Common myeloid progenitor, CD34-positive (primary cell): ENCODE measurements at regions not wholly inside any gene's neighbourhood (a gene's known extent, or its start where the extent isn't known, plus 50 kb on each side); places are given as distances from the start of the nearest gene placed in this dataset.

ENCODE experiments used
- CTCF ChIA-PET: fragments of 350-600 bp; sonication (Branson Sonifier 250); formaldehyde crosslinking; loops from one replicate; lab custom pipeline; 2021; ENCODE audit warnings: antibody characterized with exemption; lab: Charles Lee
- POLR2A ChIA-PET: fragments of 350-600 bp; sonication (Branson Sonifier 250); formaldehyde crosslinking; loops from one replicate; lab custom pipeline; 2021; ENCODE audit warnings: antibody characterized with exemption; lab: Charles Lee
- DNase-seq, 3 donors: peaks; one replicate each; pipeline versions ENCODE4 v3.0.0 to v3.0.0-alpha.2; 2013
- H3K27ac ChIP-seq, 2 experiments: 1 replicate in 1 of 2; 2 replicates in 1 of 2; pipeline ENCODE4 v1.7.0; 2013; ENCODE audit warnings: inconsistent platforms in 2 of 2, low read length in 2 of 2, mild to moderate bottlenecking in 2 of 2, low read depth in 1 of 2, moderate library complexity in 1 of 2; ENCODE audit not compliant: severe bottlenecking in 2 of 2, insufficient read depth in 1 of 2, poor library complexity in 1 of 2
- H3K27me3 ChIP-seq, 5 experiments: replicated peaks in 2 of 5; 1 replicate in 3 of 5; 2 replicates in 2 of 5; pipeline versions ENCODE4 v1.6.1 to v1.7.0; 2013; ENCODE audit warnings: low read length in 4 of 5, mild to moderate bottlenecking in 2 of 5, moderate library complexity in 2 of 5, inconsistent platforms in 1 of 5; ENCODE audit not compliant: insufficient read depth in 5 of 5, control insufficient read depth in 4 of 5
- H3K36me3 ChIP-seq, 4 experiments: 1 replicate in 2 of 4; 2 replicates in 2 of 4; pipeline versions ENCODE4 v1.6.1 to v1.7.0; 2013; ENCODE audit warnings: low read length in 3 of 4, control low read depth in 1 of 4, mild to moderate bottlenecking in 1 of 4; ENCODE audit not compliant: control insufficient read depth in 4 of 4, insufficient read depth in 4 of 4
- H3K4me1 ChIP-seq, 4 experiments: 1 replicate in 3 of 4; 2 replicates in 1 of 4; pipeline versions ENCODE4 v1.6.1 to v1.7.1; 2013; ENCODE audit warnings: low read length in 3 of 4, mild to moderate bottlenecking in 3 of 4, control low read depth in 1 of 4, inconsistent platforms in 1 of 4, moderate library complexity in 1 of 4; ENCODE audit not compliant: control insufficient read depth in 4 of 4, insufficient read depth in 4 of 4; ENCODE audit errors: control extremely low read depth in 1 of 4
- H3K4me3 ChIP-seq, 7 experiments: 1 replicate in 4 of 7; 2 replicates in 3 of 7; pipeline versions ENCODE4 v1.5.1 to v1.7.0; 2013; ENCODE audit warnings: mild to moderate bottlenecking in 7 of 7, low read length in 6 of 7, moderate library complexity in 6 of 7, inconsistent platforms in 2 of 7, low read depth in 2 of 7, control low read depth in 1 of 7; ENCODE audit not compliant: insufficient read depth in 4 of 7, control insufficient read depth in 1 of 7; ENCODE audit errors: extremely low read depth in 1 of 7
- H3K9me3 ChIP-seq, 5 experiments: 1 replicate in 4 of 5; 2 replicates in 1 of 5; pipeline versions ENCODE4 v1.6.1 to v1.7.1; 2013; ENCODE audit warnings: low read length in 4 of 5, mild to moderate bottlenecking in 2 of 5, inconsistent platforms in 1 of 5, low read depth in 1 of 5, moderate library complexity in 1 of 5; ENCODE audit not compliant: control insufficient read depth in 4 of 5, insufficient read depth in 2 of 5; ENCODE audit errors: control extremely low read depth in 1 of 5
- WGBS: methylation state at CpG from one replicate; pipeline ENCODE4 v1.1.5; 2013; ENCODE audit not compliant: insufficient coverage; 5-methylcytosine and 5-hydroxymethylcytosine counted together

DNA sequence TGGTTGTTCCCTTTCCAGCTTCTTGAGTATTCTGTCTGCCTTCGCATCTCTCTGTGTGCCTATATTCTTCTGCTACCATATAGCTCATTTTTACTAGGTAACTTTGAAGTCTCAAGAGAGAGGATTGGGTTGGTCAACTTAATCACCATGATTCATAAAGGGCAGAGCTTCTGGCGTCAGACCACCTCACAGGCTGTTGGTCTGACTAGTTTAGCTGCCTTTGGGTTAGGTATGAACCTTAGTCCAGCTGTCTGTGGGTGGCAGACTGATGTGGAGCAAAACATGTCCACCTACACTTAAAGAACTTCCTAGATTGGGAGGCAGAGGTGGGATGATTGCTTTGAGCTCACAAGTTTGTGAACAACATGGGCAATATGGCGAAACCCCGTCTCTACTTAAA is 192.2 kb upstream of the SGK1 start:
- ChIA-PET CTCF (interaction anchor here (1.3 kb wide), 1 partner anchor 28 kb away, joined by 3 read pairs; no protein-coding TSS in a partner anchor), POLR2A (no interaction called here)
- no peak overlapping the region for H3K27ac ChIP-seq

GRCh38 chr6:134508862-134509498 is 191.1 kb upstream of the SGK1 start:
- CTCF ChIA-PET, result no interaction called here
- H3K27me3 ChIP-seq, result no peaks in the 10 kb centered on the region
- H3K4me3 ChIP-seq, result no peak overlapping the region
- 94% methylated on average over 3 of the region's 7 CpGs for WGBS
- no peak overlapping the region for H3K27ac ChIP-seq
- peaks cover 0 to 22% (median 3%) of the 10 kb centered on the region in 4 experiments for H3K4me1 ChIP-seq
- no peak for DNase-seq
- no peaks in the 10 kb centered on the region for H3K36me3 ChIP-seq
- no peaks in the 10 kb centered on the region for H3K9me3 ChIP-seq
- POLR2A ChIA-PET, result no interaction called here

More for the DNA sequence above, 192.2 kb upstream of the SGK1 start:
- Histone ChIP-seq H3K9me3 (no peaks in the 10 kb centered on the region), H3K4me1 (peaks cover 0 to 22% (median 3%) of the 10 kb centered on the region in 4 experiments), H3K4me3 (no peak overlapping the region), H3K27me3 (no peaks in the 10 kb centered on the region), H3K36me3 (no peaks in the 10 kb centered on the region)
- 100% methylated on average over 3 of the region's 4 CpGs for WGBS
- DNase-seq, result no peak

- Histone ChIP-seq H3K4me1 (peaks cover 0 to 10% (median 2%) of the 10 kb centered on the region in 4 experiments), H3K36me3 (no peaks in the 10 kb centered on the region), H3K4me3 (no peak overlapping the region), H3K27me3 (no peaks in the 10 kb centered on the region), H3K27ac (no peak overlapping the region), H3K9me3 (no peaks in the 10 kb centered on the region)
- 100% methylated on average over 3 of the region's 4 CpGs for WGBS
- CTCF ChIA-PET, result no interaction called here
- POLR2A ChIA-PET, result no interaction called here
- no peak for DNase-seq
These were observed 188.2 kb upstream of the SGK1 start for GRCh38 chr6:134506162-134506561.

GRCh38 chr6:134503585-134504281 is 185.8 kb upstream of the SGK1 start:
- ChIA-PET POLR2A (no interaction called here), CTCF (interaction anchor here (1.2 kb wide), 1 partner anchor 11 kb away, joined by 3 read pairs; no protein-coding TSS in a partner anchor)
- no peak for DNase-seq
- no peaks in the 10 kb centered on the region for H3K27me3 ChIP-seq
- no peaks in the 10 kb centered on the region for H3K9me3 ChIP-seq
- WGBS, result 94% methylated on average over 5 of the region's 7 CpGs
- no peaks in the 10 kb centered on the region for H3K36me3 ChIP-seq
- no peak overlapping the region for H3K4me3 ChIP-seq
- no peak overlapping the region for H3K27ac ChIP-seq
- H3K4me1 ChIP-seq, result peaks cover 0 to 6% (median 0%) of the 10 kb centered on the region in 4 experiments

DNA sequence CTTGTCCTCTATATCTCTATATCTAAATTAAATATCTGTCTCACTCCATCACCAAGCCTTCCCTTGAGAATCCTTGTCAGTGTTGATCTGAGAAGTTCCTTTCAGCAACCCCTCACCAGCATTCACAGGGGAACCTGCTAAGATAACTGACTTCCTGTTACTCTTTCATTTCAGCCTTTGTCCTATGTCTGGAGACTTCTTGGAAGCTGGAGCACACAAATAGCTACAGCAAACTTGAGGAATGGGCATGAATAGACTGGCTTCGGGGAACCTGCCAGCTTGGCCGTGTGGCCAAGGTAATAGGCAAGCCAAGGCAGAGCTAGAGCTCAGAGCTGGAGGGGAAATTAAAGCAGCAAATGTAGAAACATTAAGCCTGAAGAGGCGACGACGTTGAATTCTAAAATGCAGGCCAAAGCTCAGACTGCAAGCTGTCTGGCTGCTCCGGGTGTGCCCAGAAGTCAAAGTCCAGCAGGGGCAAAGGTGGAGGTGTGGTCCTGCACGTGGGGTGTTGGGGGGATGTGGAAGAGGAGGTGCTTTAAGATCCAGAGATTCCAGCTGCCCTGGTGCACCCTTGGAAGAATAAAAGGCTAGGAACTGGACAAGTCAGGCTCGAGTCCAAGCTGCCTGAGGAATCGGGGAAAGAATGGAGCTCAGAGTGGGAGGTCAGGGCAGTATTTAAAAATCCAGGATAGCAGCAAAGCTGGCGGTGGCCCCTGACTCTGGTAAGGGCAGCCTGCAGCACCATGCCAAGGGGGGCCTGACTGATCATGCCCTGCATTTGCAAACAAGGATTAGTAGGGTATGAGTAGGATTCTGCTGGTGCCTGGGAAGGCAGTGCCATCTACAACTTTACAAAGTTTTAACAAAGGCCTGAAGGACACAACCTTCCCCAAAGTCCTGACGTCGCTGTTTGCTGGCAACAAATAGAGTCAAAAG is 185.0 kb upstream of the SGK1 start:
- Histone ChIP-seq H3K27me3 (no peaks in the 10 kb centered on the region), H3K27ac (no peak overlapping the region), H3K4me3 (no peak overlapping the region), H3K9me3 (no peaks in the 10 kb centered on the region), H3K36me3 (no peaks in the 10 kb centered on the region), H3K4me1 (peaks cover 0 to 6% (median 0%) of the 10 kb centered on the region in 4 experiments)
- CTCF ChIA-PET, result interaction anchor here (1.2 kb wide), 1 partner anchor 11 kb away, joined by 3 read pairs; no protein-coding TSS in a partner anchor
- 98% methylated on average over 12 of the region's 12 CpGs for WGBS
- DNase-seq, result no peak
- POLR2A ChIA-PET, result interaction anchor here (0.6 kb wide), 1 partner anchor 295 kb away, joined by 3 read pairs; no protein-coding TSS in a partner anchor

- no peaks in the 10 kb centered on the region for H3K4me1 ChIP-seq
- H3K4me3 ChIP-seq, result no peak overlapping the region
- WGBS, result 100% methylated on average over 5 of the region's 9 CpGs
- H3K27me3 ChIP-seq, result no peaks in the 10 kb centered on the region
- no peaks in the 10 kb centered on the region for H3K36me3 ChIP-seq
- no peak for DNase-seq
- peaks cover 0 to 1% (median 0%) of the 10 kb centered on the region in 5 experiments for H3K9me3 ChIP-seq
- ChIA-PET CTCF (no interaction called here), POLR2A (no interaction called here)
- no peak overlapping the region for H3K27ac ChIP-seq
These were observed 178.0 kb upstream of the SGK1 start for GRCh38 chr6:134495890-134496248.
